IMR-90 (cell line): ENCODE measurements at regions not wholly inside any gene's neighbourhood (a gene's known extent, or its start where the extent isn't known, plus 50 kb on each side); places are given as distances from the start of the nearest gene placed in this dataset.

ENCODE experiments used
- ATAC-seq: fragments of 200-7000 bp; cut with Tn5 transposase; 2 replicates; pipeline ENCODE4 v1.9.1; 2020; ENCODE audit warnings: low read depth, mild to moderate bottlenecking, moderate library complexity
- BruUV-seq: library from RNA; stranded (reverse); fragments of 400-500 nt; replicated peaks from 2 replicates; lab custom pipeline; 2021; lab: Mats Ljungman, UMichigan
- CTCF ChIA-PET: fragments of 300-600 bp; formaldehyde crosslinking; extraction: SDS; loops from one replicate; lab custom pipeline; 2021; ENCODE audit warnings: antibody characterized with exemption; lab: Yijun Ruan, JAX
- POLR2A ChIA-PET: fragments of 300-600 bp; sonication (Branson Sonifier 250); formaldehyde crosslinking; loops from one replicate; lab custom pipeline; 2022; ENCODE audit warnings: antibody characterized with exemption; ENCODE audit not compliant: unreplicated experiment; lab: Charles Lee
- DNase-seq: peaks from one replicate; pipeline ENCODE4 v3.0.0; 2013
- H2AFZ ChIP-seq: replicated peaks from 2 replicates; pipeline ENCODE3; 2013; ENCODE audit warnings: low read length, mild to moderate bottlenecking; ENCODE audit not compliant: poor library complexity
- H2AK5ac ChIP-seq: 2 replicates; pipeline ENCODE4 v1.6.1; 2013; ENCODE audit warnings: low read depth, low read length, inconsistent platforms
- H2AK9ac ChIP-seq: replicated peaks from 2 replicates; pipeline ENCODE3; 2013; ENCODE audit warnings: mild to moderate bottlenecking, low read depth, low read length, moderate library complexity; ENCODE audit not compliant: poor library complexity
- H2BK120ac ChIP-seq: 2 replicates; pipeline ENCODE4 v1.6.1; 2013; ENCODE audit warnings: low read depth, low read length, inconsistent platforms
- H2BK15ac ChIP-seq: 3 replicates; pipeline ENCODE4 v1.6.1; 2013; ENCODE audit warnings: low read depth, low read length, inconsistent platforms
- H2BK20ac ChIP-seq: 2 replicates; pipeline ENCODE4 v1.6.1; 2013; ENCODE audit warnings: low read depth, mild to moderate bottlenecking, inconsistent platforms, low read length, moderate library complexity
- H2BK5ac ChIP-seq: 2 replicates; pipeline ENCODE4 v1.6.1; 2013; ENCODE audit warnings: mild to moderate bottlenecking, low read depth, low read length, inconsistent platforms; ENCODE audit not compliant: poor library complexity, severe bottlenecking
- H3K14ac ChIP-seq: replicated peaks from 2 replicates; pipeline ENCODE4 v1.6.1; 2013; ENCODE audit warnings: low read depth, low read length, inconsistent platforms
- H3K18ac ChIP-seq: 2 replicates; pipeline ENCODE4 v1.6.1; 2013; ENCODE audit warnings: low read depth, low read length, control low read depth
- H3K23ac ChIP-seq: 2 replicates; pipeline ENCODE4 v1.6.1; 2013; ENCODE audit warnings: low read depth, low read length, inconsistent platforms
- H3K27ac ChIP-seq: 2 replicates; pipeline ENCODE4 v1.5.1; 2013; ENCODE audit warnings: mild to moderate bottlenecking, control low read depth, low read length; ENCODE audit not compliant: insufficient read depth
- H3K27me3 ChIP-seq: 2 replicates; pipeline ENCODE4 v1.6.1; 2013; ENCODE audit warnings: low read length; ENCODE audit not compliant: control insufficient read depth, insufficient read depth
- H3K36me3 ChIP-seq: 2 replicates; pipeline ENCODE4 v1.6.1; 2013; ENCODE audit warnings: low read length, mixed read lengths; ENCODE audit not compliant: control insufficient read depth, insufficient read depth
- H3K4ac ChIP-seq: 2 replicates; pipeline ENCODE4 v1.6.1; 2013; ENCODE audit warnings: low read depth, low read length, inconsistent platforms
- H3K4me1 ChIP-seq: 2 replicates; pipeline ENCODE4 v1.6.1; 2013; ENCODE audit warnings: low read length, mixed read lengths; ENCODE audit not compliant: control insufficient read depth, insufficient read depth
- H3K4me2 ChIP-seq: 2 replicates; pipeline ENCODE4 v1.6.1; 2013; ENCODE audit warnings: low read depth, mild to moderate bottlenecking, control low read depth, low read length, moderate library complexity
- H3K4me3 ChIP-seq: 2 replicates; pipeline ENCODE4 v1.5.1; 2013; ENCODE audit warnings: low read depth, mild to moderate bottlenecking, control low read depth, low read length, moderate library complexity; ENCODE audit not compliant: insufficient read depth
- H3K56ac ChIP-seq: 2 replicates; pipeline ENCODE4 v1.6.1; 2013; ENCODE audit warnings: low read length, inconsistent platforms; ENCODE audit not compliant: insufficient read depth; ENCODE audit errors: extremely low read depth
- H3K79me1 ChIP-seq, 2 experiments: 2 replicates each; pipeline ENCODE4 v1.6.1; 2013; ENCODE audit warnings: low read length in 2 of 2, inconsistent platforms in 1 of 2, low read depth in 1 of 2
- H3K9ac ChIP-seq: 2 replicates; pipeline ENCODE4 v1.6.1; 2013; ENCODE audit warnings: low read depth, low read length, control low read depth
- H3K9me1 ChIP-seq: 2 replicates; pipeline ENCODE4 v1.6.1; 2013; ENCODE audit warnings: low read length, inconsistent platforms; ENCODE audit not compliant: insufficient read depth
- H3K9me3 ChIP-seq: 2 replicates; pipeline ENCODE4 v1.6.1; 2013; ENCODE audit warnings: low read length; ENCODE audit not compliant: control insufficient read depth, insufficient read depth
- H4K20me1 ChIP-seq: 2 replicates; pipeline ENCODE4 v1.6.1; 2013; ENCODE audit warnings: low read length, inconsistent platforms; ENCODE audit not compliant: insufficient read depth
- H4K5ac ChIP-seq: 2 replicates; pipeline ENCODE4 v1.6.1; 2013; ENCODE audit warnings: mild to moderate bottlenecking, low read depth, low read length, control low read depth
- H4K8ac ChIP-seq, 2 experiments: 2 replicates each; pipeline ENCODE4 v1.6.1; 2013; ENCODE audit warnings: low read depth in 2 of 2, low read length in 2 of 2, control low read depth in 1 of 2, inconsistent platforms in 1 of 2
- H4K91ac ChIP-seq: 2 replicates; pipeline ENCODE4 v1.6.1; 2013; ENCODE audit warnings: low read depth, low read length, inconsistent platforms; ENCODE audit not compliant: insufficient read depth
- CEBPB ChIP-seq: IDR thresholded peaks from 2 replicates; pipeline ENCODE4 v1.6.1; 2012; ENCODE audit warnings: low read depth, low read length, improper control_type of control experiment
- FOS ChIP-seq: fragments of 150-350 bp; IDR thresholded peaks from 2 replicates; pipeline ENCODE4 v1.6.1; 2016; ENCODE audit warnings: low read depth, low read length
- RAD21 ChIP-seq: IDR thresholded peaks from 2 replicates; pipeline ENCODE4 v1.6.1; 2012; ENCODE audit warnings: low read length, improper control_type of control experiment
- RCOR1 ChIP-seq: IDR thresholded peaks from 2 replicates; pipeline ENCODE4 v1.6.1; 2012; ENCODE audit warnings: mild to moderate bottlenecking, low read length, improper control_type of control experiment; ENCODE audit not compliant: insufficient replicate concordance
- RFX5 ChIP-seq: IDR thresholded peaks from 2 replicates; pipeline ENCODE4 v1.8.0; 2012; ENCODE audit warnings: low read depth, mild to moderate bottlenecking, low read length, moderate library complexity
- SMC3 ChIP-seq: fragments of 150-350 bp; IDR thresholded peaks from 2 replicates; pipeline ENCODE4 v1.6.1; 2016; ENCODE audit warnings: low read depth, mild to moderate bottlenecking, antibody characterized with exemption, low read length, moderate library complexity
- WGBS, 2 experiments: methylation state at CpG; one replicate each; pipeline versions ENCODE4 v1.1.5 to v1.1.7; 2013; ENCODE audit warnings: missing lambda C conversion rate in 2 of 2; ENCODE audit not compliant: insufficient read length in 1 of 2; ENCODE audit errors: extremely low coverage in 2 of 2; 5-methylcytosine and 5-hydroxymethylcytosine counted together
- dilution Hi-C: fragments of 300-500 bp; cut with HindIII; formaldehyde crosslinking; loops from one replicate; pipeline ENCODE4 v1.14.3; 2018; ENCODE audit warnings: low sequenced_read_pairs; ENCODE audit not compliant: unreplicated experiment
- in situ Hi-C: fragments of 300-500 bp; cut with MboI; formaldehyde crosslinking; loops from 3 replicates; pipeline ENCODE4 v1.14.3; 2019; ENCODE audit warnings: low sequenced_read_pairs, inconsistent platforms, mixed read lengths
- intact Hi-C: fragments of 100-400 bp; cut with micrococcal nuclease; formaldehyde crosslinking; loops from 2 replicates; pipeline ENCODE4 v1.10.0; 2022
- TF ChIP-seq, protein P1 (sequence below): fragments of 150-350 bp; IDR thresholded peaks from 2 replicates; pipeline ENCODE4 v1.6.1; 2017; ENCODE audit warnings: mild to moderate bottlenecking, antibody characterized with exemption, low read length, low read depth
- TF ChIP-seq, protein P2 (sequence below): conservative IDR thresholded peaks from 2 replicates; pipeline ENCODE4 v1.5.1; 2012; ENCODE audit warnings: mild to moderate bottlenecking, low read depth, low read length, improper control_type of control experiment

DNA sequence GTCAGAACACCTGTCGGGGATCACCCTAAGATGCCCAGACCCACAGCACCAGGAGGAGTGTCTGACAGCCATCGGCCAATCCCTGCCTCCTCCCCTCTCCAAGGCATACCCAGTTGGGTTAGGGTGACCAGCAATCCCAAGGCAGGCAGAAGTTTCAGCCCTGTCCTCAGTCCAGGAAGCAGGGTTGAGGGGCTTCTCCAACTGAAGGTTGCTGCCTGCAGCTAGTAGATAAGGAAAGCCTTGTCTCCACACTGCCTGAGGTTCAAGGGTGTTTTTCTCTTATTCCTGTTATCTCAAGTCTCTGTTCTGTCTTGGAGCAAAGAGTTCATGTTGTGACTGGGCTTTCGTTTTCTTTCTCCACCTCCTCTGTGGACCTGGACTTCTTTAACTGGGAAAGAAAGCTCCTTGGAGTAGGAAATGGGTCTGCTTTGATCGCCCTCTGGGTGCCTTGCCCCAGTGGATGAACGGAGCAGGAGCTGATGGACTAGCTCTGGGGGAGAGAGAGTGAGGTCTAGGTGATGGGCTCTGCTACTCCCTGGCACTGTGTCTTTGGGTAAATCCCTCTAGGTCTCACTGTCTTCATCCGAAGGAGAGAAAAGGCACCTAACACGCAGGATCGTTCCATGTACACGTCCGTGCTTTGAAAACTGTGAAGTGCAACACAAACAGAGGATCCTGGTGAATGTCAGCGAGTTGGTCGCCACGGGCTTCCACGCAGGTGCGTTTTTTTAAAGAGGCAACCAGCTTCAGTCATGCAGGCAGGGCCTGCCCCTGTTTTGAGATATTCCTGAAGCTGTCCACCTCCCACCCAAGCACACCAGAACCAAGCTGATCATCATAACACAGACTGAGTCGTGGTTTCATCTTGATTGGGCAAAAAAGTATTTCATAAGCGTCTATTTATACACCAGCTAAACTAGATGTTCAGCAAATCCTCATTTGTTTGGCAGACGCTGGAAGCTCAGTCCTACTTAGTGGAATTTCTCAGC is 52.5 kb upstream of the FOXN3 start:
- H2BK5ac ChIP-seq = no peak overlapping the region
- in situ Hi-C loops = no loop called here
- CTCF ChIA-PET = interaction anchor here (1.4 kb wide), 1 partner anchor 439 kb away, joined by 4 read pairs; no protein-coding TSS in a partner anchor

More for the DNA sequence above, 52.5 kb upstream of the FOXN3 start:
- Histone ChIP-seq H3K56ac (no peak overlapping the region), H4K5ac (no peak overlapping the region), H2BK20ac (no peak overlapping the region), H2AFZ (peak overlapping the region; percentile 27), H3K4me1 (peaks cover 2% of the 10 kb centered on the region), H3K9ac (no peak overlapping the region), H3K18ac (no peak overlapping the region), H2AK9ac (peak overlapping the region; percentile 67), H3K4me2 (no peak overlapping the region), H2BK15ac (no peak overlapping the region), H3K9me3 (no peaks in the 10 kb centered on the region), H4K8ac (no peak overlapping the region), H3K27me3 (no peaks in the 10 kb centered on the region), H3K27ac (no peak overlapping the region), H3K4me3 (no peak overlapping the region), H3K14ac (0 out of 2 replicates have a peak overlapping the region, but pooled peaks have one; percentile 1), H2AK5ac (0 out of 2 replicates have a peak overlapping the region, but pooled peaks have one; percentile 43), H3K9me1 (peaks cover 8% of the 10 kb centered on the region), H4K20me1 (peaks cover 4% of the 10 kb centered on the region; the same call in 1 of the 2 replicates), H3K79me1 (peaks cover 14 to 35% of the 10 kb centered on the region in 2 experiments), H3K23ac (no peak overlapping the region), H2BK120ac (no peak overlapping the region), H3K4ac (no peak overlapping the region), H4K91ac (no peak overlapping the region), H3K36me3 (peaks cover 5% of the 10 kb centered on the region)
- dilution Hi-C loops (no loop called here), intact Hi-C loops (no loop called here)
- TF ChIP-seq CEBPB (no peak; the same call in 1 of the 2 replicates), RFX5 (no peak), FOS (no peak), RCOR1 (no peak), RAD21 (no peak), SMC3 (no peak)
- TF ChIP-seq, protein P1, sequence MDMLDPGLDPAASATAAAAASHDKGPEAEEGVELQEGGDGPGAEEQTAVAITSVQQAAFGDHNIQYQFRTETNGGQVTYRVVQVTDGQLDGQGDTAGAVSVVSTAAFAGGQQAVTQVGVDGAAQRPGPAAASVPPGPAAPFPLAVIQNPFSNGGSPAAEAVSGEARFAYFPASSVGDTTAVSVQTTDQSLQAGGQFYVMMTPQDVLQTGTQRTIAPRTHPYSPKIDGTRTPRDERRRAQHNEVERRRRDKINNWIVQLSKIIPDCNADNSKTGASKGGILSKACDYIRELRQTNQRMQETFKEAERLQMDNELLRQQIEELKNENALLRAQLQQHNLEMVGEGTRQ = no peak
- TF ChIP-seq, protein P2, sequence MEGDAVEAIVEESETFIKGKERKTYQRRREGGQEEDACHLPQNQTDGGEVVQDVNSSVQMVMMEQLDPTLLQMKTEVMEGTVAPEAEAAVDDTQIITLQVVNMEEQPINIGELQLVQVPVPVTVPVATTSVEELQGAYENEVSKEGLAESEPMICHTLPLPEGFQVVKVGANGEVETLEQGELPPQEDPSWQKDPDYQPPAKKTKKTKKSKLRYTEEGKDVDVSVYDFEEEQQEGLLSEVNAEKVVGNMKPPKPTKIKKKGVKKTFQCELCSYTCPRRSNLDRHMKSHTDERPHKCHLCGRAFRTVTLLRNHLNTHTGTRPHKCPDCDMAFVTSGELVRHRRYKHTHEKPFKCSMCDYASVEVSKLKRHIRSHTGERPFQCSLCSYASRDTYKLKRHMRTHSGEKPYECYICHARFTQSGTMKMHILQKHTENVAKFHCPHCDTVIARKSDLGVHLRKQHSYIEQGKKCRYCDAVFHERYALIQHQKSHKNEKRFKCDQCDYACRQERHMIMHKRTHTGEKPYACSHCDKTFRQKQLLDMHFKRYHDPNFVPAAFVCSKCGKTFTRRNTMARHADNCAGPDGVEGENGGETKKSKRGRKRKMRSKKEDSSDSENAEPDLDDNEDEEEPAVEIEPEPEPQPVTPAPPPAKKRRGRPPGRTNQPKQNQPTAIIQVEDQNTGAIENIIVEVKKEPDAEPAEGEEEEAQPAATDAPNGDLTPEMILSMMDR = no peak
- POLR2A ChIA-PET = no interaction called here
- BruUV-seq = no TSS peak
- 94% methylated on average over 12 of the region's 18 CpGs; no CpG with 5 or more reads in 1 of the 2 experiments for WGBS, 2 experiments
- DNase-seq = peak; percentile 50
- ATAC-seq = peak; percentile 48
